NCI-H526 (cell line): ENCODE measurements at regions not wholly inside any gene's neighbourhood (a gene's known extent, or its start where the extent isn't known, plus 50 kb on each side); places are given as distances from the start of the nearest gene placed in this dataset.
"Not testable (repeated sequence)": the region's sequence is repeated elsewhere in the genome, so short reads cannot be mapped to it uniquely, and the experiment has no call there.

ENCODE experiments used
- DNase-seq, 2 experiments: peaks; one replicate each; lab custom pipeline; 2025; lab: John Stamatoyannopoulos, UW

- no peak for DNase-seq
These were observed 406.0 kb downstream of the TSHZ3 start for GRCh38 chr19:30943101-30943843.

- DNase-seq, result no peak
These were observed 406.6 kb downstream of the TSHZ3 start for GRCh38 chr19:30942636-30943035.

- no peak for DNase-seq
These were observed 407.6 kb downstream of the TSHZ3 start for GRCh38 chr19:30941591-30941990.

GRCh38 chr19:30936276-30936675, 413.0 kb downstream of the TSHZ3 start:
- no peak for DNase-seq

- no peak for DNase-seq
These were observed 414.1 kb downstream of the TSHZ3 start for GRCh38 chr19:30935146-30935545.

- not testable (repeated sequence) for DNase-seq
These were observed 415.8 kb downstream of the TSHZ3 start for GRCh38 chr19:30933454-30933853.

GRCh38 chr19:30932854-30933253, 416.4 kb downstream of the TSHZ3 start:
- no peak for DNase-seq

GRCh38 chr19:30930941-30931706, 418.1 kb downstream of the TSHZ3 start:
- DNase-seq, result no peak

GRCh38 chr19:30927705-30928104, 421.5 kb downstream of the TSHZ3 start:
- DNase-seq, result no peak

GRCh38 chr19:30924670-30925069, 424.6 kb downstream of the TSHZ3 start:
- DNase-seq, result no peak

- no peak for DNase-seq
These were observed 425.1 kb downstream of the TSHZ3 start for GRCh38 chr19:30924069-30924636.

GRCh38 chr19:30923621-30924020, 425.6 kb downstream of the TSHZ3 start:
- no peak for DNase-seq

- DNase-seq, result no peak
These were observed 426.1 kb downstream of the TSHZ3 start for GRCh38 chr19:30923096-30923495.

- peak; percentile 22 to 49 for DNase-seq
These were observed 429.0 kb downstream of the TSHZ3 start for GRCh38 chr19:30920222-30920621.

GRCh38 chr19:30919737-30920136, 429.5 kb downstream of the TSHZ3 start:
- DNase-seq, result no peak

GRCh38 chr19:30916238-30916637, 433.0 kb downstream of the TSHZ3 start:
- no peak for DNase-seq

- peak in 1 of 2 experiments; percentile 48 for DNase-seq
These were observed 437.7 kb downstream of the TSHZ3 start for GRCh38 chr19:30911491-30911890.

GRCh38 chr19:30910485-30911240, 438.6 kb downstream of the TSHZ3 start:
- DNase-seq, result no peak

- DNase-seq, result no peak
These were observed 440.0 kb downstream of the TSHZ3 start for GRCh38 chr19:30909216-30909615.

- no peak for DNase-seq
These were observed 440.9 kb downstream of the TSHZ3 start for GRCh38 chr19:30908262-30908771.

- peak in 1 of 2 experiments; percentile 38 for DNase-seq
These were observed 442.4 kb downstream of the TSHZ3 start for GRCh38 chr19:30906871-30907270.

GRCh38 chr19:30900051-30900450, 449.2 kb downstream of the TSHZ3 start:
- DNase-seq, result no peak
